Testis (tissue), 2 donors: ENCODE measurements at regions not wholly inside any gene's neighbourhood (a gene's known extent, or its start where the extent isn't known, plus 50 kb on each side); places are given as distances from the start of the nearest gene placed in this dataset.

Source experiments
- CTCF ChIP-seq, 3 experiments: fragments of 450-650 bp in 2 of 3; fragments of 200-600 bp in 1 of 3; sonication (generic) in 1 of 3; IDR thresholded peaks; one replicate each; pipeline ENCODE4 v1.5.1; 2016 to 2019; ENCODE audit warnings: antibody characterized with exemption in 3 of 3, mild to moderate bottlenecking in 2 of 3, moderate library complexity in 1 of 3
- POLR2A ChIP-seq: fragments of 450-650 bp; IDR thresholded peaks from one replicate; pipeline ENCODE4 v1.6.1; 2017; ENCODE audit warnings: antibody characterized with exemption, mild to moderate bottlenecking, moderate library complexity

GRCh38 chr14:104448721-104449120, 130.8 kb upstream of the C14orf180 start:
- TF ChIP-seq CTCF (IDR thresholded peaks at IDR 0.05) (no peak), POLR2A (no peak)
